Epithelial cell of prostate (primary cell): ENCODE measurements at regions not wholly inside any gene's neighbourhood (a gene's known extent, or its start where the extent isn't known, plus 50 kb on each side); places are given as distances from the start of the nearest gene placed in this dataset.
"Not testable (repeated sequence)": the region's sequence is repeated elsewhere in the genome, so short reads cannot be mapped to it uniquely, and the experiment has no call there.

Source experiments
- DNase-seq: peaks from one replicate; pipeline ENCODE4 v3.0.0-alpha.2; 2011; ENCODE audit warnings: low read depth, low spot score
- H3K27ac ChIP-seq: fragments of 450-650 bp; 2 replicates; pipeline ENCODE4 v1.5.1; 2017; ENCODE audit warnings: mild to moderate bottlenecking

- no peak for DNase-seq
- H3K27ac ChIP-seq, result no peak overlapping the region
These were observed 369.0 kb downstream of the BRD1 start for GRCh38 chr22:49458708-49459099.

GRCh38 chr22:49457946-49458707 is 369.5 kb downstream of the BRD1 start:
- H3K27ac ChIP-seq, result no peak overlapping the region

GRCh38 chr22:49457146-49457545 is 370.5 kb downstream of the BRD1 start:
- no peak for DNase-seq
- H3K27ac ChIP-seq, result no peak overlapping the region

More at GRCh38 chr22:49457946-49458707, 369.5 kb downstream of the BRD1 start:
- no peak for DNase-seq

GRCh38 chr22:49455595-49455994 is 372.1 kb downstream of the BRD1 start:
- no peak for DNase-seq
- no peak overlapping the region for H3K27ac ChIP-seq

- H3K27ac ChIP-seq, result no peak overlapping the region
- no peak for DNase-seq
These were observed 372.9 kb downstream of the BRD1 start for GRCh38 chr22:49454726-49455125.

- H3K27ac ChIP-seq, result no peak overlapping the region
- DNase-seq, result no peak
These were observed 373.9 kb downstream of the BRD1 start for GRCh38 chr22:49453771-49454170.

- not testable (repeated sequence) for H3K27ac ChIP-seq, DNase-seq
These were observed 374.7 kb downstream of the BRD1 start for GRCh38 chr22:49453019-49453418.

DNA sequence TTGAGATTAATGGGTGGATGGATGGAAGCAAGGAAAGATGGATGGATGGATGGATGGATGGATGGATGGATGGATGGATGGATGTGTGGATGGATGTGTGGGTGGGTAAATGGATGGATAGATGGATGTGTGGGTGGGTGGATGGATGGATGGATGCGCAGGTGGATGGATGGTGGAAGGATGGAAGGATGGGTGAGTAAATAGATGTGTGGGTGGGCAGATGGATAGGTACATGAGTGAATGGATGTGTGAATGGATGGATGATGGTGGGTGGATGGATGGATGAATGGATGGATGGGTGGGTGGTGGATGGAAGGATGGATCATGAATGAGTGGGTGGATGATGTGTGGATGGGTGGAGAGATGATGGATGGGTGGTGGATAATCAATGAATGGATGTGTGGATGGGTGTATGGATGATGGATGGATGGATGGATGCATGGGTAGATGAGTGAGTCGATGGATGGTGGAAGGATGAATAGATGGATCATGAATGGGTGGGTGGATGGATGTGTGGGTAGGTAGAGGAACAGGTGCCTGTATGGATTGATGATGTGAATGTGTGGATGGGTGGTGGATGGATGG is 375.2 kb downstream of the BRD1 start:
- DNase-seq, result no peak
- H3K27ac ChIP-seq, result no peak overlapping the region

DNA sequence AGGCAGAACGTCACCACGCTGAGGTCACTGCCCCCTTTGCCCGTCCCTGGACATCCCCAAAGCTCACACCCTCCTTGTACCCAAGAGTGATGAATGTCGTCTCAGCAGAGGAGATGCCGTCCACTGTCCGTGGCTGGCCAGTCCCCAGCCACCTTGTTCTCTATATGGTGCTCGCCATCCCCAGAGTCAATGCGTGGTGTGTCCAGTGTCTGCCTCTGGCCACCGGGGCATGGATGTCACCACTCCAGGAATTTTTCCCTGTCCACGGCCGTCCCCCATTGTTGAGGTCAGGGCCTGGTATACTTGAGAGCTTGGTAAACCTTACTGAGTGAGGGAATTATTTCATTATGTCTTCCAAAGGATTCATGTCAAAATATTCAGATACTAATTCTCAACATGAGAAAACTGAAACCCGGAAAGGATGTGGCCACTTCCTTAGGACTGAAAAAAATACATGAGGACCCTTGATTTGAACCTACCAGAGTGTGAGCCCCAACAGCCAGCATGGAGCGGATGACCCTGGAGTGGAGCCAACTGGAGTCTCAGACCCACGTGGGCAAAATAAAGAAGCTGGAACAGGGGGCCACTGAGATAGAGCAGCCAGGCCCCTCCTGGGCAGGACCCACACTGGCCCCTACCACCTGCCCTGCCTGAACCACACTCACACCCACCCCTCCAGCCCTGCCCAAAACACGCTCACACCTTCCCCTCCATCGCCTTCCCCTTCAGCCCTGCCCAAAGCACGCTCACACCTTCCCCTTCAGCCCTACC is 376.4 kb downstream of the BRD1 start:
- H3K27ac ChIP-seq, result no peak overlapping the region
- DNase-seq, result no peak

DNA sequence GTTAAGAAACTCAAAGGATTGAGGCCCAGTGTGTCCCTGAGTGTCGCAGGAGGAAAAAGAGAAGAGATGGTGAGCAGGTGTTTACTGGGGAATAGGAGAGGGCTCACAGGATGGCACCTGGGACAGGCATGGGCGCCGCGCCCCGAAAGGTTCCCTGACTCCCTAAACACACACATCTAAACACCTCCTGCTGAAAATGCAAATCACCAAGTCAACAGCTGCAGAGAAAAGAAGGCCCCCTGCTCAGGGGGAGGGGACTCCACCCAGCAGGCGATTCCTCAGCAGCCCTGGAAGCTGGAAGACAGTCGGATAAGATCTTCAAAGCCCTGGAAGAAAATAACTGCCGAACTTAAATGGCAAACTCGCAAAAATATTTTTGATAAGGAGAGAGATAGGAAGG is 377.2 kb downstream of the BRD1 start:
- H3K27ac ChIP-seq, result no peak overlapping the region
- DNase-seq, result no peak

DNA sequence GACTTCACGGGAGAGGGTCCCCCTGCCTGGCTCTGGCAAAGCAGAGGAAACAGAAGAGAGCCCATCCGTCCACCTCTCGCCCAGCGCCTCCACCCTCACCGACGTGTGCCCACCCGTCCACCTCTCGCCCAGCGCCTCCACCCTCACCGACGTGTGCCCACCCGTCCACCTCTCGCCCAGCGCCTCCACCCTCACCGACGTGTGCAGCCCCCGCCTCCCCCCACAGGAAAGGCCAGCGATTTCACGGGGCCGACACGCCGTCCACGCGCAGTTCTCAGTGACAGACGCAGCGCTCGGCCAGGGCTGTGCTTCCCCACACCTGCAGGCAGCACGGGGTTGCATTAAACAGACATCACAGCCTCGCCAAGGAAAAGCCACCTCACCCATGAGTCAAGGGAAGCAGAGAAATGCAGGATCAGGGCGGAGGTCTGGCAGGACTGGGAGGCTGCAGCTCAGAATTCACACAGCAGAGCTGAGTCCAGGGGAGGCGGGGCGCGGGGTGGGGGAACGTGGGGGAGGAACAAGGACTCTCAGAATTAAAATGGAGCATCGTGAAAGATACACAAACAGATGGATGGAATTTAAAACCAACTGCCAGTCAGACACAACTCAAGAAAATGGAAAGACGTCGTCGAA is 377.7 kb downstream of the BRD1 start:
- DNase-seq, result no peak

GRCh38 chr22:49449377-49449776 is 378.3 kb downstream of the BRD1 start:
- DNase-seq, result no peak
- H3K27ac ChIP-seq, result no peak overlapping the region

More for the DNA sequence above, 377.7 kb downstream of the BRD1 start:
- no peak overlapping the region for H3K27ac ChIP-seq

DNA sequence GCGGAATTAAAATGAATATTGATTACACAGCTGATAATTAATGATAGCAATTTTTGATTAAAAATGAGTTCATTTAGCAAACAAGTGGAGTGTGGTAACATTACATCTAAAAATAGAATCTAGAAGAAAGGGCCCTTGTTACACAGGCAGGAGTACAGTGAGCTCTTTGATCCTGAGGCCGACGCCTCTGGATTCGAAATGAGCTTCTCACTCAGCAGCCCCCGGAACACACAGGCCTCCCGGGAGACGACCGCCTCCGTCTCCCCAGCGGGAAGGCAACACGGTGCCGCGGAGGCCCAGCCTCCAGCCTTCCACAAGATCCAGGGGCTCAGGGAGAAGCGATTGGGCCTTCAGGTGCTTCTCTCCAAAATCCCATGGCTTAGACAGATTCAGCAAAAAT is 379.1 kb downstream of the BRD1 start:
- DNase-seq, result no peak
- no peak overlapping the region for H3K27ac ChIP-seq

DNA sequence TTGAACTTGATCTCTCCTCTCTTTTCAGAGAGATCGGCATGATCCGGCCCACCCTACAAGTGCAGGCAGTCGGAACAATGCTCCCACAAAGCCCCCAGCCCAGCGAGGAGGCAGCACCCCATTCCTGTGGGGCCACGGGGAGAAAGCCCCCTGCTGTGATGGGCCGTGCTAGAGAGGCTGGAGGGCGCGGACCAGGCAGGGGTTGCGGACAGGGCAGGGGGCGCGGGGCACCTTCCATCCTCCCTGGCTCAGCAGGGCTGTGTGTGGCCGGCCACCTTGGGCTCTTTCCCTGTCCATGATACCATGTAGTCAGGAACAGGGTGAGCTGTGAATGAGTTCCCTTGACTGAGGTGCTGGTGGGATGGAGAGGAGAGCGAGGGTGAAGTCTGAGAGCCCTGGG is 379.8 kb downstream of the BRD1 start:
- no peak for DNase-seq
- no peak overlapping the region for H3K27ac ChIP-seq

GRCh38 chr22:49446759-49447710 is 380.6 kb downstream of the BRD1 start:
- no peak for DNase-seq
- no peak overlapping the region for H3K27ac ChIP-seq

DNA sequence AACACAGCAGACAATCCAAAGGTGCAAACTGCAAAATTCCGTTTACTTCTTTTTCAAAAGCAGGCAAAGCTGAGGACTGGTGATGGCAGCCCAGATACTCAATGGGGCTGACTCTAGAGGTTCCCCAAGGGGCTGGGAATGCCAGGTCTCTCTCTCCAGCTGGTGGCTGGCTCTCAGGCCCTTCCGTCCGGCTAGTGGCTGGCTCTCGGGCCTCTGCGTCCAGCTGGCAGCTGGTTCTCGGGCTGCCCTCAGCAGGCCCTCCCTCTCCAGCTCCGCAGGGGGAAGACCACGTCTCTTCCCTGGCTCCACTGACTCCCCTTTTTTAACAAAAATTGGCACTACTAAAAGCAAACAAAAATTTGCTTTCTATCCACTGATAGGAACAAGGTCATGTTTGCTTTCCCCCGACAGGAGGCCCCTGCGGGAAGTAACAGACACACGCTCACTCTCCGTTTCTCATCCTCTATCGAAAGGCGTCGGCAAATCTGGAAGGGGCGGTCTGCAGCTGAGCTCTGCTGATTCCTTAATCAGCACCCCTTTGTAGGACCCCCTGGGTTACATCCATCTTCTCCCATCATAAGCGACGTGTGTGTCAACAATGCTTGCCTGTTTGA is 381.4 kb downstream of the BRD1 start:
- H3K27ac ChIP-seq, result no peak overlapping the region
- DNase-seq, result no peak

GRCh38 chr22:49444781-49445180 is 382.9 kb downstream of the BRD1 start:
- H3K27ac ChIP-seq, result no peak overlapping the region
- DNase-seq, result no peak

GRCh38 chr22:49440931-49441330 is 386.7 kb downstream of the BRD1 start:
- DNase-seq, result no peak

DNA sequence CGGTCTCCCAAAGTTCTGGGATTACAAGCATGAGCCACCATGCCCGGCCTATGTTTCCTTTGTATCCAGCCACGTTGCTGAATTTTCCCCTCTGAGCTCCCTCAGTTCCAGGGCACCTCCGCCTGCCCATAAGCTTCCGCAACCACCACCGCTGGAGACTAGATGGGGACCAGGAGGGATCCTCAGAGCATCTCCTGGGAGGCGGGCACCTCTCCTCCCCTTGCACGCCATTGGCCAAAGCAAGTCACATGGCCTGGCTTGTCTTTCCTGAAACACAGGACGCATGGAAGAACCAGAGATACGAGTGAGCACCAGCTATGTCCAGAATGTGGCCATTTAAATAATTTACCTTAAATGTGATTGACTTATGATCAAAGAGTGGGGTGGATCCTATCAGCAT is 388.3 kb downstream of the BRD1 start:
- DNase-seq, result no peak
- no peak overlapping the region for H3K27ac ChIP-seq

More at GRCh38 chr22:49440931-49441330, 386.7 kb downstream of the BRD1 start:
- no peak overlapping the region for H3K27ac ChIP-seq
